DMS79 (cell line): ENCODE measurements at regions not wholly inside any gene's neighbourhood (a gene's known extent, or its start where the extent isn't known, plus 50 kb on each side); places are given as distances from the start of the nearest gene placed in this dataset.
"Not testable (repeated sequence)": the region's sequence is repeated elsewhere in the genome, so short reads cannot be mapped to it uniquely, and the experiment has no call there.

Experiments used
- DNase-seq: peaks from one replicate; lab custom pipeline; 2025; lab: John Stamatoyannopoulos, UW

GRCh38 chr20:58765780-58766179 is 73.2 kb downstream of the NPEPL1 start:
- peak; percentile 69 for DNase-seq

- not testable (repeated sequence) for DNase-seq
Measured at GRCh38 chr20:58767817-58768216, 75.2 kb downstream of the NPEPL1 start.
